Small intestine (tissue), 7 donors: ENCODE measurements at regions not wholly inside any gene's neighbourhood (a gene's known extent, or its start where the extent isn't known, plus 50 kb on each side); places are given as distances from the start of the nearest gene placed in this dataset.
"Not testable (repeated sequence)": the region's sequence is repeated elsewhere in the genome, so short reads cannot be mapped to it uniquely, and the experiment has no call there.

ENCODE experiments used
- DNase-seq, 2 donors: peaks; one replicate each; pipeline versions ENCODE4 v3.0.0 to v3.0.0-alpha.2; 2013
- FAIRE-seq: peaks from 2 replicates; lab custom pipeline; 2012; peaks lifted over from hg19 to GRCh38; lab: Jason Lieb, UNC
- H3K27ac ChIP-seq, 3 donors: one replicate each; pipeline ENCODE4 v1.5.1; 2013; ENCODE audit warnings: low read length in 2 of 3, mild to moderate bottlenecking in 2 of 3, control low read depth in 1 of 3, inconsistent platforms in 1 of 3, low read depth in 1 of 3, moderate library complexity in 1 of 3
- H3K27me3 ChIP-seq, 3 donors: one replicate each; pipeline ENCODE4 v1.6.1; 2013; ENCODE audit warnings: low read length in 3 of 3, inconsistent platforms in 1 of 3; ENCODE audit not compliant: control insufficient read depth in 3 of 3, insufficient read depth in 3 of 3
- H3K36me3 ChIP-seq, 3 donors: one replicate each; pipeline ENCODE4 v1.6.1; 2013; ENCODE audit warnings: low read length in 3 of 3, inconsistent platforms in 1 of 3, low read depth in 1 of 3, mild to moderate bottlenecking in 1 of 3, moderate library complexity in 1 of 3; ENCODE audit not compliant: control insufficient read depth in 3 of 3, insufficient read depth in 2 of 3
- H3K4me1 ChIP-seq, 3 donors: one replicate each; pipeline ENCODE4 v1.6.1; 2013; ENCODE audit warnings: low read length in 2 of 3, inconsistent platforms in 1 of 3, low read depth in 1 of 3, mild to moderate bottlenecking in 1 of 3, moderate library complexity in 1 of 3; ENCODE audit not compliant: control insufficient read depth in 3 of 3, insufficient read depth in 2 of 3
- H3K4me3 ChIP-seq, 3 donors: one replicate each; pipeline ENCODE4 v1.5.1; 2013; ENCODE audit warnings: low read length in 3 of 3, control low read depth in 1 of 3, inconsistent platforms in 1 of 3, low read depth in 1 of 3, mild to moderate bottlenecking in 1 of 3, moderate library complexity in 1 of 3
- H3K9me3 ChIP-seq, 2 donors: one replicate each; pipeline ENCODE4 v1.6.1; 2013; ENCODE audit warnings: low read depth in 1 of 2, low read length in 1 of 2; ENCODE audit not compliant: control insufficient read depth in 2 of 2, insufficient read depth in 1 of 2
- WGBS, 3 donors: extraction: QIAGEN DNeasy Blood & Tissue Kit; methylation state at CpG; one replicate each; pipeline ENCODE4 v1.1.7; 2013; 5-methylcytosine and 5-hydroxymethylcytosine counted together
- donor health status: healthy with polysubstance abuse.
- donor health status: control.
- donor health status: control.
- donor health status: Bipolar disorder and iron deficiency.
- donor health status: healthy.

- no peak overlapping the region for H3K27ac ChIP-seq
- H3K4me3 ChIP-seq, result no peak overlapping the region
- no peaks in the 10 kb centered on the region for H3K4me1 ChIP-seq
- 51 to 79% (median 64%) methylated on average over 3 of the region's 3 CpGs for WGBS, 3 donors
- DNase-seq (no peak), FAIRE-seq (no peak)
- no peaks in the 10 kb centered on the region for H3K27me3 ChIP-seq
- H3K9me3 ChIP-seq, result no peaks in the 10 kb centered on the region
- H3K36me3 ChIP-seq, result no peaks in the 10 kb centered on the region
Observed at GRCh38 chr4:126756050-126756829, 876.5 kb upstream of the INTU start.

DNA sequence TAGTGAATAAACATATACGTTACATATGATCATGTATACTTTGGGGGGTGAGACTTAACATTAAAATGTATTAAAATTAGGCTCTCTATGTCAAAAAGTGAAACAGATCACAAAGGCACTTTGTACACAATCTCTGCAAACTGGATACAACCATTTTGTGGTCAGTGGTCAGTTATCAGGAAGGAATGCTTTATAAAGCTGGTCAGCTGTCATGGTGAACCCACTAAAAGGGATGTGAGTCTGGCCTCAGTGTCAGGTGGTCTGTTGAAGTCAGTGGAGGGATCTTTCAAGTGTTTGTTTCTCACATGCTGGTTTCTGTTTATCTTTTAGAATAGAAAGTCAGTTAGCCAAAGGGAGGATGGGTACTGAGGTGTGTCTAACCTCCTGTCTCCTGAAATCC is 875.5 kb upstream of the INTU start:
- H3K9me3 ChIP-seq, result no peaks in the 10 kb centered on the region
- FAIRE-seq (no peak), DNase-seq (no peak)
- H3K27ac ChIP-seq, result no peak overlapping the region
- H3K27me3 ChIP-seq, result no peaks in the 10 kb centered on the region
- 75 to 91% (median 81%) methylated on average over 1 of the region's 1 CpG for WGBS, 3 donors
- no peaks in the 10 kb centered on the region for H3K36me3 ChIP-seq
- no peak overlapping the region for H3K4me3 ChIP-seq
- H3K4me1 ChIP-seq, result no peaks in the 10 kb centered on the region

DNA sequence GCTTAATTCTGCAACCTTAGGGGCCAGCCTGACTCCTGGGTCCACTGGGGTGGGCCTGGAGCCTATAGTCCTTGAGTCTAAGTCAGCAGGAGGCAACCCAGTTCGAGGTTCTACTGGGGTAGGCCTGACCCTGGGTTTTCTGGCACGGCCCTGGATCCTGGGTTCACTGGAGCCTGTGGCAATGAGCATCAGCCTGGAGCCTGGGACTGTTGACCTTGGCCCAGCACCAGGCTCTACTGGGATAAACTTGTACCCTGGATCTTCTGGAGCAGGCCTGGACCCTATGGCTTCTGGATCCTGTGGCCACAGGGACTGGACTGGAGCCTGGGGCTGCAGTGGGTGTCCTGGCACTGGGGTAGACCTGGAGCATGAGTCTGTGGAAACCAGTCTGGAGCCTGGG is 874.3 kb upstream of the INTU start:
- 5 to 55% (median 53%) methylated on average over 2 of the region's 2 CpGs for WGBS, 3 donors
- Histone ChIP-seq H3K27ac (no peak overlapping the region), H3K4me3 (no peak overlapping the region), H3K27me3 (no peaks in the 10 kb centered on the region), H3K36me3 (no peaks in the 10 kb centered on the region), H3K4me1 (no peaks in the 10 kb centered on the region), H3K9me3 (no peaks in the 10 kb centered on the region)
- no peak for FAIRE-seq
- no peak for DNase-seq

DNA sequence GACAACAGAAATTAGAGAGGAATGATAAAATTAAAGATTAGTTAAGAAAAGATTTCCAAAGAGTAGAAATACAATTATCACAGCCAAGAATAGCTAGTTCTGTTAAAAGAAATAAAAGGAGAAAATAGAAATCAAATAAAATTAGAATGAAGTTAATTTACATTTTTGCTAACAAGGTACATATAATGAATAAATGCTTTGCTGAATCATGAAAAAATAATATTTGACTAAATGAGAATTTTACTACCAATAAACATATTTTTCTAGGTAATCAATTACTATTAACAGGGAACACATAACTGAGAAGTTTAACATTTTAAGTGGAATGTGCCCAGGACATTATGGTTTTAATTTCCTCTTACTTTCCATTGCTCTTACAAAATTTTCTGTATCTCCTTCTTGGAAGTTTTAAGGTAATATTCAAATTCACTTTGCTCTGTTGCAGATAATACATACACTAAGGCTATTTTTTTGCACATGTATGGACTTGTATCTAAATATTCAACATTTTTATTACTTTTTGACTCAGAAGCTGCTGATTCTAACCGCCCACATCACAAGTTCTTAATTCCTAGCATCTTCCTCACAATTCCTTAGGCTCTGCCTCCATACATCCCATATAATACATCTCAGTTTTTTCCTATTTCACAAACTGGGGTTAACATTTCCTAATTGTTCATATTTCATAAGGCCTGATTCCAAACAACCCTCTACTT is 870.7 kb upstream of the INTU start:
- H3K4me1 ChIP-seq, result no peaks in the 10 kb centered on the region
- no peak overlapping the region for H3K4me3 ChIP-seq
- H3K9me3 ChIP-seq, result no peaks in the 10 kb centered on the region
- DNase-seq (no peak), FAIRE-seq (no peak)
- H3K27me3 ChIP-seq, result no peaks in the 10 kb centered on the region
- WGBS, 3 donors, result 79 to 86% (median 81%) methylated on average over 1 of the region's 1 CpG
- no peaks in the 10 kb centered on the region for H3K36me3 ChIP-seq
- H3K27ac ChIP-seq, result no peak overlapping the region

DNA sequence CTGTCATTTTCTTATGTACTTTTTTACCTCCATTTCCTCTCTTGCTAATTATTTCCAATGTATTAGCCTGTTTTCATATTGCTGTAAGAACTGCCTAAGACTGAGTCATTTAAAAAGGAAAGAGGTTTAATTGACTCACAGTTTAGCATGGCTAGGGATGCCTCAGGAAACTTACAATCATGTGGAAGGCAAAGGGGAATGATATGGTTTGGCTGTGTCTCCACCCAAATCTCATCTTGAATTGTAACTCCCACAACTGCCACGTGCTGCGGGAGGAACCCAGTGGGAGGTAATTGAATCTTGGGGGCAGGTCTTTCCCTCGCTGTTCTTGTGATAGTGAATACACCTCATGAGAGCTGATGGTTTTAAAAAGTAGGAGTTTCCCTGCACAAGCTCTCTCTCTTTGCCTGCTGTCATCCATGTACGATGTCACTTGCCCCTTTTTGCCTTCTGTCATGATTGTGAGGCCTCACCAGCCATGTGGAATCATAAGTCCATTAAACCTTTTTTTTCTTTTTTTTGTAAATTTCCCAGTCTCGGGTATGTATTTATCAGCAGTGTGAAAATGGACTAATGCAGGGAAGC is 870.0 kb upstream of the INTU start:
- no peak overlapping the region for H3K27ac ChIP-seq
- no peaks in the 10 kb centered on the region for H3K9me3 ChIP-seq
- H3K4me3 ChIP-seq, result no peak overlapping the region
- DNase-seq (no peak), FAIRE-seq (no peak)
- 73 to 83% (median 73%) methylated on average over 5 of the region's 5 CpGs for WGBS, 3 donors
- H3K4me1 ChIP-seq, result no peaks in the 10 kb centered on the region
- H3K27me3 ChIP-seq, result no peaks in the 10 kb centered on the region
- H3K36me3 ChIP-seq, result no peaks in the 10 kb centered on the region

DNA sequence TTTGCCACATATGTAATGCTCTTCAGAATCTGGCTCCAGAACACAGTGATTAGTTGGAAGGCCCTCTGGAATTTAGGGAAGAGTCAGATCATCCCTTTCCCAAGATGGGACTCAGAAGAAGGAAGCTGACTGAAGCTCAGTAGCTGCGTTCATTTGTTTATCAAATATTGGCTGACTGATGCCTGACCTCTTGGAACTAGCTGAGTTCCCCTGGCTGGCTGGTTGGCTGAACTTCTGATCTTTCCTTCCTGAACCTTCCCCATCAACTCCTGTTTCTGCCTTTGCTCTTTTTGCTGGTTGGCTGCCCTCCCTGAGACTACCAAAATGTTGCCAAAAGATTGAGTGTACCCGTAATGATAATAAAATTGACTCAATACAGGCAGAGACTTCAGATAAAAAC is 866.5 kb upstream of the INTU start:
- no peaks in the 10 kb centered on the region for H3K36me3 ChIP-seq
- no peaks in the 10 kb centered on the region for H3K9me3 ChIP-seq
- no peaks in the 10 kb centered on the region for H3K27me3 ChIP-seq
- H3K27ac ChIP-seq, result no peak overlapping the region
- no peaks in the 10 kb centered on the region for H3K4me1 ChIP-seq
- no peak overlapping the region for H3K4me3 ChIP-seq
- 11 to 42% (median 24%) methylated on average over 2 of the region's 2 CpGs for WGBS, 3 donors
- DNase-seq (no peak), FAIRE-seq (no peak)

- DNase-seq (no peak), FAIRE-seq (no peak)
- Histone ChIP-seq H3K4me3 (no peak overlapping the region), H3K27ac (no peak overlapping the region), H3K9me3 (no peaks in the 10 kb centered on the region), H3K27me3 (no peaks in the 10 kb centered on the region), H3K4me1 (no peaks in the 10 kb centered on the region), H3K36me3 (no peaks in the 10 kb centered on the region)
Observed at GRCh38 chr4:126768338-126768737, 864.4 kb upstream of the INTU start.

DNA sequence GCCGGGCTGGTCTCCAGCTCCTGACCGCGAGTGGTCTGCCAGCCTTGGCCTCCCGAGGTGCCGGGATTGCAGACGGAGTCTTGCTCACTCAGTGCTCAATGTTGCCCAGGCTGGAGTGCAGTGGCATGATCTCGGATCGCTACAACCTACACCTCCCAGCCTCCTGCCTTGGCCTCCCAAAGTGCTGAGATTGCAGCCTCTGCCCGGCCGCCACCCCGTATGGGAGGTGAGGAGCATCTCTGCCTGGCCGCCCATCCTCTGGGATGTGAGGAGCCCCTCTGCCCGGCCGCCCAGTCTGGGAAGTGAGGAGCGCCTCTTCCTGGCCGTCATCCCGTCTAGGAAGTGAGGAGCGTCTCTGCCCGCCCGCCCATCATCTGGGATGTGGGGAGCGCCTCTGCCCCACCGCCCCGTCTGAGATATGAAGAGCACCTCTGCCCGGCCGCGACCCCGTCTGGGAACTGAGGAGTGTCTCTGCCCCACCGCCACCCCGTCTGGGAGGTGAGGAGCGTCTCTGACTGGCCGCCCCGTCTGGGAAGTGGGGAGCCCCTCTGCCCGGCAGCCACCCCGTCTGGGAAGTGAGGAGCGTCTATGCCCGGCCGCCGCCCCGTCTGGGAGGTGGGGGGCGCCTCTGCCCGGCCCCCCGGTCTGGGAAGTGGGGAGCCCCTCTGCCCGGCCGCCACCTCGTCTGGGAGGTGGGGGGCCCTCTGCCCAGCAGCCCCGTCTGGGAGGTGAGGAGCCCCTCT is 861.8 kb upstream of the INTU start:
- DNase-seq, result not testable (repeated sequence)

More for the DNA sequence above, 861.8 kb upstream of the INTU start:
- H3K27me3 ChIP-seq, H3K4me3 ChIP-seq, H3K9me3 ChIP-seq, FAIRE-seq, H3K27ac ChIP-seq, H3K4me1 ChIP-seq, H3K36me3 ChIP-seq: not testable (repeated sequence)
- WGBS, 3 donors, result 95 to 97% (median 96%) methylated on average over 39 to 46 of the region's 46 CpGs
